Caco-2 (cell line): ENCODE measurements at regions not wholly inside any gene's neighbourhood (a gene's known extent, or its start where the extent isn't known, plus 50 kb on each side); places are given as distances from the start of the nearest gene placed in this dataset.

Experiments used
- BruUV-seq: library from RNA; stranded (reverse); fragments of 400-500 nt; replicated peaks from 2 replicates; lab custom pipeline; 2021; lab: Mats Ljungman, UMichigan
- CTCF ChIA-PET: fragments of 300-600 bp; sonication (Branson Sonifier 250); formaldehyde crosslinking; loops from one replicate; lab custom pipeline; 2022; ENCODE audit warnings: antibody characterized with exemption; lab: Charles Lee
- POLR2A ChIA-PET: fragments of 300-600 bp; sonication (Branson Sonifier 250); formaldehyde crosslinking; loops from one replicate; lab custom pipeline; 2022; ENCODE audit warnings: antibody characterized with exemption; lab: Charles Lee
- DNase-seq, 2 experiments: peaks; one replicate each; pipeline versions ENCODE4 v3.0.0 to v3.0.0-alpha.2; 2020 to 2022
- H3K27me3 ChIP-seq: replicated peaks from 2 replicates; pipeline ENCODE4 v1.6.0; 2011; ENCODE audit warnings: low read length; ENCODE audit not compliant: control insufficient read depth, insufficient read depth
- H3K36me3 ChIP-seq: 2 replicates; pipeline ENCODE4 v1.5.1; 2011; ENCODE audit warnings: low read length; ENCODE audit not compliant: control insufficient read depth, insufficient read depth
- H3K4me1 ChIP-seq: fragments of 250-450 bp; sonication (Bioruptor Pico); 2 replicates; pipeline ENCODE4 v1.5.1; 2020; ENCODE audit warnings: mild to moderate bottlenecking
- H3K4me3 ChIP-seq: 2 replicates; pipeline ENCODE4 v1.5.1; 2011; ENCODE audit warnings: low read depth, mild to moderate bottlenecking, control low read depth, low read length
- H3K9me3 ChIP-seq: fragments of 250-450 bp; sonication (Bioruptor Pico); 2 replicates; pipeline ENCODE4 v1.5.1; 2020; ENCODE audit warnings: mild to moderate bottlenecking, moderate library complexity
- H3K27ac Mint-ChIP-seq: one replicate; pipeline ENCODE4 v1.8.0; 2022; ENCODE audit warnings: mixed read lengths; ENCODE audit not compliant: unreplicated experiment
- H3K27me3 Mint-ChIP-seq: one replicate; pipeline ENCODE4 v1.8.0; 2022; ENCODE audit warnings: mixed read lengths; ENCODE audit not compliant: insufficient read depth, unreplicated experiment
- H3K36me3 Mint-ChIP-seq: one replicate; pipeline ENCODE4 v1.8.0; 2022; ENCODE audit warnings: mild to moderate bottlenecking, mixed read lengths; ENCODE audit not compliant: insufficient read depth, unreplicated experiment
- H3K4me1 Mint-ChIP-seq: one replicate; pipeline ENCODE4 v1.8.0; 2022; ENCODE audit warnings: low read depth, mixed read lengths; ENCODE audit not compliant: unreplicated experiment
- H3K4me3 Mint-ChIP-seq: one replicate; pipeline ENCODE4 v1.8.0; 2022; ENCODE audit warnings: mild to moderate bottlenecking, moderate library complexity, mixed read lengths; ENCODE audit not compliant: unreplicated experiment
- H3K9me3 Mint-ChIP-seq: one replicate; pipeline ENCODE4 v1.8.0; 2022; ENCODE audit warnings: mixed read lengths; ENCODE audit not compliant: unreplicated experiment
- CTCF ChIP-seq, 2 experiments: fragments of 200-600 bp in 1 of 2; IDR thresholded peaks; 1 replicate in 1 of 2; 2 replicates in 1 of 2; pipeline versions ENCODE4 v1.5.1 to v1.8.0; 2011 to 2022; ENCODE audit warnings: antibody characterized with exemption in 1 of 2, control low read depth in 1 of 2, inconsistent platforms in 1 of 2, low read depth in 1 of 2, low read length in 1 of 2, mild to moderate bottlenecking in 1 of 2, moderate library complexity in 1 of 2; ENCODE audit not compliant: insufficient read depth in 1 of 2, severe bottlenecking in 1 of 2, unreplicated experiment in 1 of 2
- intact Hi-C: fragments of 100-400 bp; cut with micrococcal nuclease; formaldehyde crosslinking; loops from one replicate; pipeline ENCODE4 v1.10.0; 2022; ENCODE audit not compliant: unreplicated experiment

- no peaks in the 10 kb centered on the region for H3K4me1 Mint-ChIP-seq
- Histone ChIP-seq H3K9me3 (no peaks in the 10 kb centered on the region), H3K27me3 (no peaks in the 10 kb centered on the region), H3K36me3 (no peaks in the 10 kb centered on the region), H3K4me1 (no peaks in the 10 kb centered on the region), H3K4me3 (no peak overlapping the region)
- no peak for TF ChIP-seq CTCF (IDR thresholded peaks at IDR 0.05; ENCODE audit: insufficient read depth in 1 of 2, low read depth in 1 of 2, low read length in 1 of 2, severe bottlenecking in 1 of 2, unreplicated experiment in 1 of 2)
- CTCF ChIA-PET = no interaction called here
- H3K9me3 Mint-ChIP-seq = no peaks in the 10 kb centered on the region
- no peak overlapping the region for H3K27ac Mint-ChIP-seq
- no TSS peak for BruUV-seq
- no peaks in the 10 kb centered on the region for H3K27me3 Mint-ChIP-seq
- no peak overlapping the region for H3K4me3 Mint-ChIP-seq
- DNase-seq = no peak
- intact Hi-C loops = no loop called here
- POLR2A ChIA-PET = no interaction called here
- H3K36me3 Mint-ChIP-seq = no peaks in the 10 kb centered on the region
Observed at GRCh38 chr5:15191012-15191411, 309.0 kb upstream of the FBXL7 start.

GRCh38 chr5:15183520-15183919, 311.9 kb upstream of the ANKH start:
- H3K4me3 ChIP-seq = no peak overlapping the region
- no peaks in the 10 kb centered on the region for H3K4me1 Mint-ChIP-seq
- no peaks in the 10 kb centered on the region for H3K36me3 Mint-ChIP-seq
- H3K27me3 Mint-ChIP-seq = no peaks in the 10 kb centered on the region
- no peak overlapping the region for H3K27ac Mint-ChIP-seq
- no peaks in the 10 kb centered on the region for H3K27me3 ChIP-seq
- no peak overlapping the region for H3K4me3 Mint-ChIP-seq
- H3K36me3 ChIP-seq = no peaks in the 10 kb centered on the region
- no peaks in the 10 kb centered on the region; the same call in 1 of the 2 replicates for H3K9me3 ChIP-seq
- ChIA-PET POLR2A (no interaction called here), CTCF (interaction anchor here (0.5 to 1.0 kb wide), 3 partner anchors 20 to 87 kb away, joined by 3 to 5 read pairs (median 3); no protein-coding TSS in a partner anchor)
- TF ChIP-seq CTCF (IDR thresholded peaks at IDR 0.05; ENCODE audit: insufficient read depth in 1 of 2, low read depth in 1 of 2, low read length in 1 of 2, severe bottlenecking in 1 of 2, unreplicated experiment in 1 of 2) = no peak
- DNase-seq = no peak
- no peaks in the 10 kb centered on the region for H3K4me1 ChIP-seq
- no TSS peak for BruUV-seq
- intact Hi-C loops = no loop called here
- no peaks in the 10 kb centered on the region for H3K9me3 Mint-ChIP-seq

GRCh38 chr5:15170173-15170572, 298.6 kb upstream of the ANKH start:
- ChIA-PET POLR2A (no interaction called here), CTCF (no interaction called here)
- no peaks in the 10 kb centered on the region for H3K27me3 ChIP-seq
- BruUV-seq = no TSS peak
- peaks cover 13% of the 10 kb centered on the region for H3K27me3 Mint-ChIP-seq
- DNase-seq = no peak
- no peak for TF ChIP-seq CTCF (IDR thresholded peaks at IDR 0.05; ENCODE audit: insufficient read depth in 1 of 2, low read depth in 1 of 2, low read length in 1 of 2, severe bottlenecking in 1 of 2, unreplicated experiment in 1 of 2)
- no peaks in the 10 kb centered on the region for H3K36me3 Mint-ChIP-seq
- H3K4me1 ChIP-seq = no peaks in the 10 kb centered on the region
- H3K36me3 ChIP-seq = no peaks in the 10 kb centered on the region
- H3K4me1 Mint-ChIP-seq = no peaks in the 10 kb centered on the region
- no peaks in the 10 kb centered on the region for H3K9me3 Mint-ChIP-seq
- H3K4me3 ChIP-seq = no peak overlapping the region
- intact Hi-C loops = no loop called here
- no peak overlapping the region for H3K4me3 Mint-ChIP-seq
- H3K9me3 ChIP-seq = no peaks in the 10 kb centered on the region
- no peak overlapping the region for H3K27ac Mint-ChIP-seq
